H9 (cell line): ENCODE measurements at regions not wholly inside any gene's neighbourhood (a gene's known extent, or its start where the extent isn't known, plus 50 kb on each side); places are given as distances from the start of the nearest gene placed in this dataset.

Source experiments
- DNase-seq: peaks from one replicate; pipeline ENCODE4 v3.0.0-alpha.2; 2017
- H2AFZ ChIP-seq: one replicate; pipeline ENCODE4 v1.6.1; 2013; ENCODE audit warnings: mild to moderate bottlenecking, low read length, control low read depth, moderate library complexity
- H2AK5ac ChIP-seq: 2 replicates; pipeline ENCODE4 v1.6.1; 2013; ENCODE audit warnings: low read length, control low read depth, mixed read lengths; ENCODE audit not compliant: insufficient read length
- H2BK120ac ChIP-seq: one replicate; pipeline ENCODE4 v1.6.1; 2013; ENCODE audit warnings: low read depth, mild to moderate bottlenecking, low read length, control low read depth, inconsistent platforms; ENCODE audit not compliant: poor library complexity, severe bottlenecking
- H2BK12ac ChIP-seq: 2 replicates; pipeline ENCODE4 v1.6.1; 2013; ENCODE audit warnings: low read length, control low read depth, mixed read lengths, low read depth; ENCODE audit not compliant: insufficient read length
- H2BK15ac ChIP-seq: 2 replicates; pipeline ENCODE4 v1.6.1; 2013; ENCODE audit warnings: low read depth, low read length, control low read depth
- H2BK20ac ChIP-seq: one replicate; pipeline ENCODE4 v1.6.1; 2013; ENCODE audit warnings: low read depth, mild to moderate bottlenecking, low read length, control low read depth, inconsistent platforms; ENCODE audit not compliant: poor library complexity, severe bottlenecking
- H2BK5ac ChIP-seq: 2 replicates; pipeline ENCODE4 v1.6.1; 2013; ENCODE audit warnings: low read length, control low read depth, mixed read lengths; ENCODE audit not compliant: insufficient read length
- H3K14ac ChIP-seq: 2 replicates; pipeline ENCODE4 v1.6.1; 2013; ENCODE audit warnings: low read length, control low read depth; ENCODE audit not compliant: insufficient read depth
- H3K18ac ChIP-seq: 2 replicates; pipeline ENCODE4 v1.6.1; 2013; ENCODE audit warnings: low read depth, mild to moderate bottlenecking, mixed read lengths, low read length, control low read depth; ENCODE audit not compliant: insufficient read length
- H3K23ac ChIP-seq: 2 replicates; pipeline ENCODE4 v1.6.1; 2013; ENCODE audit warnings: low read length, control low read depth, mixed read lengths, low read depth; ENCODE audit not compliant: insufficient read length
- H3K23me2 ChIP-seq: 2 replicates; pipeline ENCODE4 v1.6.1; 2013; ENCODE audit warnings: low read depth, mild to moderate bottlenecking, mixed read lengths, low read length, control low read depth; ENCODE audit not compliant: insufficient read length, poor library complexity, severe bottlenecking
- H3K27ac ChIP-seq: 2 replicates; pipeline ENCODE4 v1.5.1; 2013; ENCODE audit warnings: low read length, control low read depth, mixed read lengths, low read depth; ENCODE audit not compliant: insufficient read length
- H3K27me3 ChIP-seq: 2 replicates; pipeline ENCODE4 v1.6.1; 2013; ENCODE audit warnings: low read length, control low read depth, inconsistent platforms; ENCODE audit not compliant: insufficient read depth
- H3K4ac ChIP-seq: 2 replicates; pipeline ENCODE4 v1.6.1; 2013; ENCODE audit warnings: low read depth, mild to moderate bottlenecking, control low read depth, inconsistent platforms, low read length, moderate library complexity
- H3K4me1 ChIP-seq: 2 replicates; pipeline ENCODE4 v1.6.1; 2013; ENCODE audit warnings: low read length, control low read depth, inconsistent platforms; ENCODE audit not compliant: insufficient read depth
- H3K4me2 ChIP-seq: 2 replicates; pipeline ENCODE4 v1.6.1; 2013; ENCODE audit warnings: low read length, control low read depth, mixed read lengths; ENCODE audit not compliant: insufficient read length, insufficient read depth
- H3K56ac ChIP-seq: 2 replicates; pipeline ENCODE4 v1.6.1; 2013; ENCODE audit warnings: low read depth, mild to moderate bottlenecking, mixed read lengths, low read length, control low read depth; ENCODE audit not compliant: insufficient read length
- H3K79me1 ChIP-seq: 2 replicates; pipeline ENCODE4 v1.6.1; 2013; ENCODE audit warnings: low read depth, mild to moderate bottlenecking, moderate library complexity, low read length, control low read depth, inconsistent platforms; ENCODE audit not compliant: insufficient read depth, poor library complexity, severe bottlenecking
- H3K79me2 ChIP-seq: 2 replicates; pipeline ENCODE4 v1.6.1; 2013; ENCODE audit warnings: low read length, control low read depth, inconsistent platforms; ENCODE audit not compliant: insufficient read depth
- H3K9ac ChIP-seq: 2 replicates; pipeline ENCODE4 v1.6.1; 2013; ENCODE audit warnings: low read length, control low read depth, mixed read lengths; ENCODE audit not compliant: insufficient read length; ENCODE audit errors: extremely low read depth
- H3K9me3 ChIP-seq: one replicate; pipeline ENCODE4 v1.6.1; 2013; ENCODE audit warnings: low read depth, low read length, inconsistent platforms; ENCODE audit not compliant: control insufficient read depth
- H3T11ph ChIP-seq: one replicate; pipeline ENCODE4 v1.6.1; 2013; ENCODE audit warnings: mild to moderate bottlenecking, low read length, control low read depth, inconsistent platforms
- H4K20me1 ChIP-seq: one replicate; pipeline ENCODE4 v1.6.1; 2013; ENCODE audit not compliant: control insufficient read depth, insufficient read length, insufficient read depth
- H4K5ac ChIP-seq: 2 replicates; pipeline ENCODE4 v1.6.1; 2013; ENCODE audit warnings: low read depth, mild to moderate bottlenecking, mixed read lengths, low read length, control low read depth; ENCODE audit not compliant: insufficient read length
- H4K8ac ChIP-seq: replicated peaks from 2 replicates; pipeline ENCODE4 v1.6.1; 2013; ENCODE audit warnings: low read length, control low read depth, mixed read lengths, low read depth; ENCODE audit not compliant: insufficient read length
- H4K91ac ChIP-seq: 2 replicates; pipeline ENCODE4 v1.6.1; 2013; ENCODE audit warnings: low read depth, mild to moderate bottlenecking, moderate library complexity, mixed read lengths, low read length, control low read depth; ENCODE audit not compliant: insufficient read length
- H3K27ac Mint-ChIP-seq, 3 experiments: 2 replicates in 2 of 3; 3 replicates in 1 of 3; pipeline ENCODE4 v1.8.0; 2020 to 2021; ENCODE audit warnings: mixed read lengths in 3 of 3, mild to moderate bottlenecking in 1 of 3, moderate library complexity in 1 of 3
- H3K27me3 Mint-ChIP-seq: 2 replicates; pipeline ENCODE4 v1.8.0; 2021; ENCODE audit warnings: low read depth, mild to moderate bottlenecking, moderate library complexity, mixed read lengths
- H3K36me3 Mint-ChIP-seq, 3 experiments: 2 replicates in 2 of 3; 3 replicates in 1 of 3; pipeline ENCODE4 v1.8.0; 2020 to 2021; ENCODE audit warnings: low read depth in 3 of 3, mixed read lengths in 3 of 3; ENCODE audit not compliant: insufficient read depth in 1 of 3
- H3K4me1 Mint-ChIP-seq, 2 experiments: 2 replicates each; pipeline ENCODE4 v1.8.0; 2020; ENCODE audit warnings: mixed read lengths in 2 of 2
- H3K4me3 Mint-ChIP-seq, 2 experiments: 2 replicates in 1 of 2; 3 replicates in 1 of 2; pipeline ENCODE4 v1.8.0; 2020 to 2021; ENCODE audit warnings: mild to moderate bottlenecking in 2 of 2, mixed read lengths in 2 of 2, moderate library complexity in 1 of 2
- H3K9me3 Mint-ChIP-seq, 2 experiments: 2 replicates in 1 of 2; 3 replicates in 1 of 2; pipeline ENCODE4 v1.8.0; 2020; ENCODE audit warnings: mild to moderate bottlenecking in 2 of 2, mixed read lengths in 2 of 2, moderate library complexity in 1 of 2
- WGBS: extraction: QIAGEN DNeasy Blood & Tissue Kit; methylation state at CpG from one replicate; pipeline ENCODE4 v1.1.7; 2013; ENCODE audit warnings: missing lambda C conversion rate, low lambda C conversion rate, mixed read lengths; ENCODE audit not compliant: insufficient read length; ENCODE audit errors: extremely low coverage; 5-methylcytosine and 5-hydroxymethylcytosine counted together
- TF ChIP-seq, protein P1 (sequence below): fragments of 200-600 bp; sonication (generic); conservative IDR thresholded peaks from 3 replicates; pipeline ENCODE4 v1.8.0; 2021; ENCODE audit warnings: antibody characterized with exemption, mild to moderate bottlenecking

DNA sequence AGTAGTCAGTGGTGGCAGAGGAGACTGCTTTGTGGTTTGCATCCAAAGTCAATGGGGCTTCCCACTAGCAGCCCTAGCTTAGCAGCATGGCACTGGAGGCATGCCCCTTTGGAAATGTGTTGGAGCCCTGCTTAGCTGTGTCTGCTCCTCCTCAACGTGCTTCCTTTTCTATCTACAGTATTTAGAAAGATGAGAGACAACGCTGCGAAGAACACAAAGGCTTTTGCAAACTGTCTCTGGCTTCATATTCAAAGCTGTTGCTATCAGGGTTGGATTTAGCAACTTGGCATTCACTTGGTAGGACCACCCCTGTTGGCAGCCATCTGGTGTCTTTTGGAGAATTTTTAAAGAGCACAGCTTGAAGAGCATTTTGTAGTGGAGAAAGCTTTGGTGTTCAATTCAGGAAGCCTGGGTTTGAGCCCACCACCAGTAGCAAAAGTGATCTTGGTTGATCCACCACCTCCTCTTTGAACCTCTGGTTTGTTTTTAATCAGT, 82.1 kb upstream of the CCDC196 start:
- no peak overlapping the region for H2BK20ac ChIP-seq
- H2BK5ac ChIP-seq, result no peak overlapping the region
- H4K91ac ChIP-seq, result no peak overlapping the region
- H3K27me3 Mint-ChIP-seq, result no peaks in the 10 kb centered on the region
- no peak overlapping the region for H4K8ac ChIP-seq
- WGBS, result no CpG with 5 or more reads among the region's 3 CpGs
- H3K27ac ChIP-seq, result no peak overlapping the region
- DNase-seq, result no peak
- no peak overlapping the region for H3K18ac ChIP-seq
- no peak overlapping the region for H3K14ac ChIP-seq
- no peaks in the 10 kb centered on the region for H3K79me1 ChIP-seq
- no peaks in the 10 kb centered on the region for H3K79me2 ChIP-seq
- no peaks in the 10 kb centered on the region for H4K20me1 ChIP-seq
- no peak overlapping the region for H2BK120ac ChIP-seq
- no peaks in the 10 kb centered on the region for H3K36me3 Mint-ChIP-seq
- H2BK12ac ChIP-seq, result no peak overlapping the region
- H3K27ac Mint-ChIP-seq, result no peak overlapping the region
- H3K56ac ChIP-seq, result no peak overlapping the region
- TF ChIP-seq, protein P1, sequence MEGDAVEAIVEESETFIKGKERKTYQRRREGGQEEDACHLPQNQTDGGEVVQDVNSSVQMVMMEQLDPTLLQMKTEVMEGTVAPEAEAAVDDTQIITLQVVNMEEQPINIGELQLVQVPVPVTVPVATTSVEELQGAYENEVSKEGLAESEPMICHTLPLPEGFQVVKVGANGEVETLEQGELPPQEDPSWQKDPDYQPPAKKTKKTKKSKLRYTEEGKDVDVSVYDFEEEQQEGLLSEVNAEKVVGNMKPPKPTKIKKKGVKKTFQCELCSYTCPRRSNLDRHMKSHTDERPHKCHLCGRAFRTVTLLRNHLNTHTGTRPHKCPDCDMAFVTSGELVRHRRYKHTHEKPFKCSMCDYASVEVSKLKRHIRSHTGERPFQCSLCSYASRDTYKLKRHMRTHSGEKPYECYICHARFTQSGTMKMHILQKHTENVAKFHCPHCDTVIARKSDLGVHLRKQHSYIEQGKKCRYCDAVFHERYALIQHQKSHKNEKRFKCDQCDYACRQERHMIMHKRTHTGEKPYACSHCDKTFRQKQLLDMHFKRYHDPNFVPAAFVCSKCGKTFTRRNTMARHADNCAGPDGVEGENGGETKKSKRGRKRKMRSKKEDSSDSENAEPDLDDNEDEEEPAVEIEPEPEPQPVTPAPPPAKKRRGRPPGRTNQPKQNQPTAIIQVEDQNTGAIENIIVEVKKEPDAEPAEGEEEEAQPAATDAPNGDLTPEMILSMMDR, result no peak
- H4K5ac ChIP-seq, result no peak overlapping the region
- no peak overlapping the region for H2BK15ac ChIP-seq
- H2AFZ ChIP-seq, result no peak overlapping the region
- H3K23me2 ChIP-seq, result no peaks in the 10 kb centered on the region
- H3K9me3 Mint-ChIP-seq, result no peaks in the 10 kb centered on the region
- H3K23ac ChIP-seq, result no peak overlapping the region
- H3K4ac ChIP-seq, result no peak overlapping the region
- peaks cover 12 to 17% of the 10 kb centered on the region in 2 experiments for H3K4me1 Mint-ChIP-seq
- H3K9me3 ChIP-seq, result no peaks in the 10 kb centered on the region
- no peak overlapping the region for H2AK5ac ChIP-seq
- no peak overlapping the region for H3K4me3 Mint-ChIP-seq
- H3K4me1 ChIP-seq, result no peaks in the 10 kb centered on the region
- no peaks in the 10 kb centered on the region for H3K27me3 ChIP-seq
- no peak overlapping the region for H3K4me2 ChIP-seq
- no peak overlapping the region for H3T11ph ChIP-seq
- H3K9ac ChIP-seq, result no peak overlapping the region
